C4-2B (cell line): ENCODE measurements at regions not wholly inside any gene's neighbourhood (a gene's known extent, or its start where the extent isn't known, plus 50 kb on each side); places are given as distances from the start of the nearest gene placed in this dataset.

ENCODE experiments used
- ZFX ChIP-seq: fragments of 450-650 bp; IDR thresholded peaks from 2 replicates; pipeline ENCODE4 v1.6.1; 2017
- TF ChIP-seq, protein P1 (sequence below): fragments of 450-650 bp; conservative IDR thresholded peaks from 2 replicates; pipeline ENCODE4 v1.5.1; 2017; ENCODE audit warnings: mild to moderate bottlenecking

DNA sequence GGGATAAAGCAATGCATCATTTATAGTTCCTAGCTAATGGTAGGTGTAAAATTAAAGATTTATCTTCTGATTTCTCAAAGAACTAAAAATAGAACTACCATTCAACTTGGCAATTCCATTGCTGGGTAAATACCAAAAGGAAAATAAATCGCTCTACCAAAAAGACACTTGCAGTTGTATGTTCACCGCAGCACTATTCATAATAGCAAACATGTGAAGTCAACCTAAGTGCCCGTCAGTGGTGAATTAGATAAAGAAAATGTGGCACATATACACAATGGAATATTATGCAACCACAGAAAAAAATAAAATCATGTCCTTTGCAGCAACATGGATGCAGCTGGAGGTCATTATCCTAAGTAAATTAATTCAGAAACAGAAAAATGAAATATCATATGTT, 192.8 kb upstream of the ADRA1D start:
- TF ChIP-seq, protein P1, sequence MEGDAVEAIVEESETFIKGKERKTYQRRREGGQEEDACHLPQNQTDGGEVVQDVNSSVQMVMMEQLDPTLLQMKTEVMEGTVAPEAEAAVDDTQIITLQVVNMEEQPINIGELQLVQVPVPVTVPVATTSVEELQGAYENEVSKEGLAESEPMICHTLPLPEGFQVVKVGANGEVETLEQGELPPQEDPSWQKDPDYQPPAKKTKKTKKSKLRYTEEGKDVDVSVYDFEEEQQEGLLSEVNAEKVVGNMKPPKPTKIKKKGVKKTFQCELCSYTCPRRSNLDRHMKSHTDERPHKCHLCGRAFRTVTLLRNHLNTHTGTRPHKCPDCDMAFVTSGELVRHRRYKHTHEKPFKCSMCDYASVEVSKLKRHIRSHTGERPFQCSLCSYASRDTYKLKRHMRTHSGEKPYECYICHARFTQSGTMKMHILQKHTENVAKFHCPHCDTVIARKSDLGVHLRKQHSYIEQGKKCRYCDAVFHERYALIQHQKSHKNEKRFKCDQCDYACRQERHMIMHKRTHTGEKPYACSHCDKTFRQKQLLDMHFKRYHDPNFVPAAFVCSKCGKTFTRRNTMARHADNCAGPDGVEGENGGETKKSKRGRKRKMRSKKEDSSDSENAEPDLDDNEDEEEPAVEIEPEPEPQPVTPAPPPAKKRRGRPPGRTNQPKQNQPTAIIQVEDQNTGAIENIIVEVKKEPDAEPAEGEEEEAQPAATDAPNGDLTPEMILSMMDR, result no peak
- TF ChIP-seq ZFX, result no peak
